SK-N-MC (cell line): ENCODE measurements at regions not wholly inside any gene's neighbourhood (a gene's known extent, or its start where the extent isn't known, plus 50 kb on each side); places are given as distances from the start of the nearest gene placed in this dataset.
"Not testable (repeated sequence)": the region's sequence is repeated elsewhere in the genome, so short reads cannot be mapped to it uniquely, and the experiment has no call there.

Experiments used
- EZH2 ChIP-seq: fragments of 200-600 bp; sonication (generic); IDR thresholded peaks from one replicate; pipeline ENCODE4 v1.6.1; 2017; ENCODE audit warnings: antibody characterized with exemption
- POLR2AphosphoS5 ChIP-seq: IDR thresholded peaks from 2 replicates; pipeline ENCODE4 v1.6.1; 2012; ENCODE audit warnings: mild to moderate bottlenecking, low read depth, low read length, borderline replicate concordance

DNA sequence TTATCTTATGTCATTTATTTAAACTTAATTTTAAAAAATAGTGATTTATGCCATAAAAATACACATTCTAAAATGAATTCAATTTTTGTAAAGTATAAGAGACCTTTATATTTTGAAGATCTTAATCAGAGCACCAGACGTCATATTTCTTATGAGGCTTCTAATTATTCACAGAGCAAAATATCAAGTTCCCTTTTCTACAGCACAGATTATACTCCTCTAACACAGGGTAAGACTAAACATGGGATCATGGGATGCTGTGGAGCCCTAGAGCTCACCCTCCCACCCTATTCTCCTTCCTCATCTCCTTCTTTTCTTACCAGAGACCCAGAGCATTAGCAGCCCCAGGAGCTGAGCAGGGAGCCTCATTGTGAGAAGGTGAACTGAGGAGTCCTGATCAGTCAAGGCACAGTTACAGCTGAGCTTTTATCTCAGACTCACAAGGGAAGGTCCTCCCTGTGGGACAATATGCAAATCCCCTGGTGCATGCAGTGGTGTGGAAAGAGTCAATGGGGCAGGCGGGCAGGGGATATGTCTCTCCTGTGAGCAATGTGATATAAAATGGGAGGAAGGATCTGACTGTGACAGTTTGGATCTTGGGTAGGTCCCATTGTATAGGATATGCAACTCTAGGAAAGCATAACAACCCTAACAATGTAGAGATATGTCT, 530.7 kb downstream of the RPIA start:
- not testable (repeated sequence) for TF ChIP-seq POLR2AphosphoS5, EZH2
